ENCODE measurements at regions not wholly inside any gene's neighbourhood (a gene's known extent, or its start where the extent isn't known, plus 50 kb on each side); places are given as distances from the start of the nearest gene placed in this dataset.
A peak's percentile ranks its signal among the peaks of the same experiment; 100 is the strongest.
"Not testable (repeated sequence)": the region's sequence is repeated elsewhere in the genome, so short reads cannot be mapped to it uniquely, and the experiment has no call there.

GRCh38 chr4:53863736-53864365 is 200.6 kb downstream of the CHIC2 start:
- DNase-seq = peak; percentile 37

GRCh38 chr4:53863158-53863557 is 201.2 kb downstream of the CHIC2 start:
- DNase-seq = no peak

GRCh38 chr4:53861856-53862610 is 202.4 kb downstream of the CHIC2 start:
- peak; percentile 93 for DNase-seq

DNA sequence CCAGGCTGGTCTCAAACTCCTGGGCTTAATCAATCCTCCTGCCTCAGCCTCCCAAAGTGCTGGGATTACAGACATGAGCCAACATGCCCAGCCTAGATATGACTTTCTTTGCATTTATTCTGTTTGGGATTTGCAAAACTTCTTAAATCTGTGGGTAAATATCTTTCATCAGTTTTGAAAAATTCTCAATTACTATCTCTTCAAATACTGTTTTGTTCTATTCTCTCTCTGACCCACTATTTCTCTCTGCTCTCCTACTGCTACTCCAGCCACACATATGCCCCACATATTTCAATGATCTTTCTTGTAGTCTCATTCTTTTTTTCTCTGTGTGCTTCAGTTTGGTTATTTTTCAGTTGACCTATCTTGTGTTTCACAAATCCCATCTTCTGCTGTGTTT is 205.1 kb downstream of the CHIC2 start:
- no peak for DNase-seq

DNA sequence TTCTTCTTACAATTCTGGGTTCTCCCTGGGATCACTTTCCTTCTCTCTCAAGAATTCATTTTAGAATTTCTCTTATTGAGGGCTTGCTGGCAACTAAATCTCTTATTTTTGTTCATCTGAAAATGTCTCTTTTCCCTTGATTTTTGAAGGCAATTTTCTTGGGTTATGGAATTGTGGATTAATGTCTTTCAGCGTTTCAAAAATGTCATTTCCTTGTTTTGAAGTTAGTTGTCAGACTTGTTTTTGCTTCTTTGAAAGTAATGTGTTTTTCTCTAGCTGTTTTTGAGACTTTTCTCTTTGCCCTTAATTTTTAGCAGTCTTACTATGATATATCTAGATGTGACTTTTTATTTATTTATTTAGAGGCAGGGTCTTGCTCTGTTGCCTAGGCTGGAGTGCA is 205.7 kb downstream of the CHIC2 start:
- DNase-seq = no peak

DNA sequence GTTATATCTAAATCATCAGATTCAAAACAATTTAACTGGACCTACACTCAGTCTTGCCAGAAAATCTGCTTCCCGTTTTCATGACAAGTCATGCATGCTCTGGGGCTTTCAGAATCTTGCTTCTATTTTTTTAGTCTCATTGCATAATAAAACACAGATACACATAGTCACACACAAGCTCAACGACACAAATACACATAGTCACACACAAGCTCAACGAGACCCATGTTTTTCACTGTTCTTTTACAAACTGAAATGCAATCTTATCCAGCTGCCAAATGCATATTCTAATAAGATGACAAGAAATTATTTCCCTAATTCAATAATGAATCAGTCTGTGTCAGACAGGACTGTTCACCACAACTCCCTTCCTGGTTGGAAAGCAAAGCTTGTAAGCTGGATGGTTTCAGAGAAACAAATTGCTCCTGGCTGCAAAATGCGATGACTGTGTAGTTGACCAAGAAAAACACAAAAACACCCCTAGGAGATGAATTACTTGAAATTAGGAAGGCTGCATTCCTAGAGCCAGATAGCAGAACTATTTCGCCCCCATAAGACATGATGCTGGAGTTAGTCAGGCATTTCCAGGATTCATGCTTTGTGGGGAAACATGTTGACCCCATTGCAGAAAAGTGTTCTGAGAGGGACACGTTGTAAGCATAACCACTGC is 208.7 kb downstream of the CHIC2 start:
- peak; percentile 95 for DNase-seq

GRCh38 chr4:53854991-53855568 is 209.3 kb downstream of the CHIC2 start:
- peak; percentile 70 for DNase-seq

- peak; percentile 70 for DNase-seq
These were observed 212.1 kb downstream of the CHIC2 start for GRCh38 chr4:53852343-53852742.

- no peak for DNase-seq
These were observed 216.4 kb downstream of the CHIC2 start for GRCh38 chr4:53847965-53848364.

DNA sequence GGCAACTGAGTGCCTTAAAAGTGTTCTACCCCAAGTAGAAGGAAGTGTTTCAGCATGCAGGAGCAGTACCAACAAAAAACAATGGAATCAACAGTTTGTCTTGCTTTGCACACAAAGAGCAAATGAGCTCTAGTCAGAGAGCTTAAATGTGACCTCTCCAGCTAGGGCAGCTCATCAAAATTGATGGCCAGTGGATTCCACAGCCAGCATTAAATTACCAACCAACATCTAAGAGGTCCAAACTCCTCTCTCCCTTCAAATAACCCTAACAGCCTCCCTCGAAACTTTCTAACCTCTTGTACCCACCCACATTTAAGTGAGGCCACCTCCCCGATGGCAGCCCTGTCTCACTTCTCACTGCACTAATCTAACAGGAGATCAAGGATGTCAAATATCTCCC is 219.9 kb downstream of the CHIC2 start:
- no peak for DNase-seq

- DNase-seq = no peak
These were observed 220.3 kb downstream of the CHIC2 start for GRCh38 chr4:53844133-53844532.

DNA sequence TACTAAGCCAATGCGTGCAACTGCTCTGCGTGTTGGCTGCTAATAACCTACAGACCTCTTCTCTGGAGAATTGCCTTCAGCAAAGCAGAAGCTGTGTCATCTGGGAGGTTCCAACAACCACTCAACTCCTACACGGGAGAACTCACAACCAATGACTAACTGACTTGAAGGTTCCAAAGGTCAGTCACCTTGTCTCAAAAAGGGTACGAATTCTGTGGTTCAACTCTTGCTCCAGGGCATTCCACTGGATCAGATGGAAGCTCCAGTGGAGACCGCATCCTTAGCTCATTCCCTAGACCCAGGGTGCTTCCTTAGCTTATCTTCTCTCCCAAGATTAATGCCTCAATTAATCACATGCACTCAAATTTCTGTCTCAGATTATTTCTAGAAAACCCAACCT is 222.7 kb downstream of the CHIC2 start:
- DNase-seq = no peak

DNA sequence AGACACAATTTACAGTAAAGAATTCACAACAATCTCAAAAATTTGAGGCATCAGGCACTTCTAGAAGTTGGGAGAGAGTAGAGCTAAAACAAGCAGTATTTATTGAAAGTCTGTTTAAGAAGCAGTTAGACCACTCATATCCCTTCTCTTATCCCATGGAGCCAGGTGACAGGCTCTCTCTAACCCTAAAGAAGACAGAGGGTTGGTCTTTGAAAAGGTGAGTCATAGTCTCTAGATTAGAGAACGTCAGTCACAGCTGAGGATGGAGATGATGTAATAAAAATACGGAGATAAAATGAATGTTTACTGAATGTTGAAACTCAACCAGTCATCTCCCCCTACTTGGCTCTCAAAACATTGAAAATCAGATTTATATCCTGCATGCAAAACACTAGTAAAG is 223.8 kb downstream of the CHIC2 start:
- DNase-seq = peak; percentile 8

GRCh38 chr4:53833302-53834003 is 231.0 kb downstream of the CHIC2 start:
- not testable (repeated sequence) for DNase-seq

DNA sequence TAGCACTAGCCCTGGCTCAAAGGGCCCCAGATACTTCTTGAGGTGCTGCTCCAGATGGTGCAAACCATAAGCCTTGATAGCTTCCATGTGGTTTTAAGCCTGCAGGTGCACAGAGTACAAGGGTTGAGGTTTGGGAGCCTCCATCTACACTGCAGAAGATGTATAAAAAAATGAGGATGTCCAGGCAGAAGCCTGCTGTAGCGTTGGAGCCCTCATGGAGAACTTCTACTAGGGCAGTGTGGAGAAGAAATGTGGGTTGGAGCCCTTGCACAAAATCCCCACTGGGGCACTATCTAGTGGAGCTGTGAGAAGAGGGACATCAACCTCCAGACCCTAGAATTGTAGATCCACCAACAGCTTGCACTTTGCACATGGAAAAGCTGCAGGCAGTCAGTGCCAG is 231.9 kb downstream of the CHIC2 start:
- no peak for DNase-seq

DNA sequence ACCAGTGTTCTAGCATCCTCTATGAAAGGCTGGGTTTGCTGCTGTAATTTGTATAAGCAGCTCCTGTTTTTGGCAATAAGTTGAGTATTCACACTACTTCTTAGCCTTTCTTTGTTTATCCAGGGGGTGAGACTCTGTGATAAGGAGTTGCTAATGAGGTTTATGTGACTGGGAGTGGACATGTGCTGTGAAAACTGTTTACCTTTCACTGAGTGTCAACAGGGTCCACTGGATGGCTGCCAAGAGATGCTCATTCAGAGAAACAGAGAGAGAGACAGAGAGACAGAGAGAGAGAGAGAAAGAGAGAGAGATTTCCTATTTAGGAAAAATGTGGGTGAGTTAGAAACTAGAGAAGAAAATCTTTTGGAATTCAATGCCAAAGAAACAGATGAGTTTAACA is 233.9 kb downstream of the CHIC2 start:
- no peak for DNase-seq

DNA sequence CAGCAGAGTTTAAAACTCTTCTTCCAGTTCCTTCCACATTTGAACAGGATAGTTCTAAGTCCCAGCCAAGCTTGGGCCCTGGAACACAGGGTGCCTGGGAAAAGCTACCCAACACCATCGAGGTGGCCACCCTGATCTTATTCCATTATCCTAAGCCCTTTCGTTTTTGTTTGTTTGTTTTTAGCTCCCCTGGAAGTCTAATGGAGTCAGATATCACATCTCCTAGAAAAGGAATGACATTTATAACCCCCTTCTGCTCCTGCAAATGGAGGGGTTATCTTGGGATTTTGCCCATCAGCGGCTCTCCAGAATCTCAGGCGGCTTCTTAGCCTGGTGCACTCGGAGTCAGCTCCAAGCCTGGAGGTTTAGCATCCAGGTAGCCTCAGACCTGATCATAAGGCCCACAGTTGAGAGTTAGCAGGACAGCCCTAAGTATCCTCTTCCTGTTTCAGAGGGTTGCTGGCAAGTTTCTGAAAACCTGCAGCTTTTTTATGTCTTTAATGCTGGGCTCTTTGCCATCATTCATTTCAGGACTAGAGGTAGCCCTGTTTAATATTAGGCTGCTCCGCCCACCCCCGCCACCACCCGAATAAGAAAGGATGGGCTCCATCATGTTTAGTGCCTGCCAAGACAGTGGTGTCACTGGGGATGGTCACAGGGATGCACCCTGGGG is 230.0 kb upstream of the LNX1 start:
- DNase-seq = no peak

DNA sequence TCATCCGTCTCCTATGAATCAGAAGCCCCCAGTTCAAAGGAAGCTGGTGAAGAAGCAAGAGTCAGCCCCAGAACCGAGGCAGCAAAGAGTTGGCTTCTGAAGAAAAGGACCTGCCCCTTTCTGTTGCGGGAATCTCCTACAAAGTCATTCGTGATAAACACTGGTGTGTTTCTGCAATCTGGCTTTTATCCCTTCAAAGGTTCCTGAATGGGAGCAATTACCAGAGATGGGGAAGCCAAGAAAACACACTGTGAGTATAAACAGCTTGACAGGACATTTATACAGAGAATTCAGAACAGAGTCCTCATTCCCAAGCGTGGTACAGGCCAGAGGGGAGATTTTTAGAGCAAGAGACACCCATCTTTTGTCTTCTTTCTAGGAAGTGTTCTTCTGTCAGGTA is 226.8 kb upstream of the LNX1 start:
- DNase-seq = no peak

DNA sequence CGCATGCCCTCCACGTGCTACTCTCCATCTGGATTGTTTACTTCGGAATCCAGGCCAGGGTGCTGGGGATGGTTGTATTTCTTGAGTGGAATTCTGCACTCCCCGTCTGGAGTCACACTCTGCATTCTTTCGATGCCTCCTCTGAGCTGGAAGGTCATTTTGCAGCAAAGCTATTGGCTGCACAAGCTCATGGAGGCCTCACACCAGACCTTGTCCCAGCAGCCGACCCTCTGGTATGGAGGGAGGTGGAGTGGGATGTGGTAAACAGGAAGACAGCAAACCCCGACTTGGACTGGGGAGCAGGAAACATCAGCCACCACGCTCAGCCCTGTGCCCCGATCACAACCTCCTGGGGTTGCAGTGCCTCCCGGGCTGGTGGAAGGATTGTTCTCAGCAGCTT is 225.3 kb upstream of the LNX1 start:
- peak; percentile 15 for DNase-seq

DNA sequence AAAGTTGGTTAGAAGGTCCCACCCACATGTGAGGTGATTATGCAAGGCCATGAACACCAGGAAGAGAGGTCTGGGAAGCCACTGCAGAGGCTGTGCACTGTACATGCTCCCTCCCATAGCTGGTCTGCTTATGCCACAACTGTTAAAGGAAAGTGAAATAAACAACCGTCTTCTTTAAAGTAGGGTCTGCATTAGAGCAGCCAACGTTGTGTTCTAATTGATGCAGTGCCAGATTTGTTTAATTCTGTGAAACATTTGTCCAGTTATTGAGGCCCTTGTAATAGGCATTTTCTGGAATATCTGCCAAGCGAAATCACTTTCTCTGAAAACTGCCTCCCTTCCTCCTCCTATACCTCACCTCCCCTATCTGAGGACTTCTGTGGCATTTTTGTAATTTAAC is 224.0 kb upstream of the LNX1 start:
- no peak for DNase-seq

- peak; percentile 33 for DNase-seq
These were observed 222.7 kb upstream of the LNX1 start for GRCh38 chr4:53813998-53814397.

DNA sequence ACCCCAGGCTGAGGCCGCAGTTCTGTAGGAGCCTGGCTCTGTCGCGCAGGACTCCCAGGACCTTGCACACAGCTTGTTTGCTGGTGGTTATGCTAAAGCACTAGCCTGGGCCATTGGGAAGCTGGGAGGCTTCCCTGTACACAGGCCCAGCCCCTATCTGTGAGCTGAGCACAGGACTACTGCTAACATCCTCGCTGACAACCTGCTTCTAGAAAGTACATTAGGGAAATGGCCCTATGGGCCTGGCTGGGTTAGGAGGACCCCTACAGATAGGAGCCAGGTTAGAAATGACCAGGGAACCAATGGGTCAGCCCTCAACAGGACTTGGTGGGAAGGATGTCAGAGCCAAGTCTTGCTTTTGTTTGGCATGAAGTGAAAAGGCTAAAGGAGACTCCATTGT is 219.4 kb upstream of the LNX1 start:
- no peak for DNase-seq

- no peak for DNase-seq
These were observed 218.5 kb upstream of the LNX1 start for GRCh38 chr4:53809816-53810215.

Measured in fibroblast of skin of right biceps (primary cell).